OCI-LY7 (cell line): ENCODE measurements at regions not wholly inside any gene's neighbourhood (a gene's known extent, or its start where the extent isn't known, plus 50 kb on each side); places are given as distances from the start of the nearest gene placed in this dataset.

Experiments
- CTCF ChIP-seq: fragments of 200-600 bp; sonication (generic); conservative IDR thresholded peaks from 2 replicates; pipeline ENCODE4 v1.5.1; 2014; ENCODE audit warnings: mild to moderate bottlenecking, antibody characterized with exemption, low read length, moderate library complexity, mixed read lengths
- EZH2phosphoT487 ChIP-seq: fragments of 200-600 bp; sonication (generic); IDR thresholded peaks from 2 replicates; pipeline ENCODE4 v1.6.1; 2018; ENCODE audit warnings: low read depth, borderline replicate concordance, mild to moderate bottlenecking, mixed run types, antibody characterized with exemption, low read length, moderate library complexity, mixed read lengths

GRCh38 chr1:30051777-30052176, 671.6 kb downstream of the MATN1 start:
- TF ChIP-seq CTCF = no peak
- TF ChIP-seq EZH2phosphoT487 = no peak
